ENCODE measurements at regions not wholly inside any gene's neighbourhood (a gene's known extent, or its start where the extent isn't known, plus 50 kb on each side); places are given as distances from the start of the nearest gene placed in this dataset.

DNA sequence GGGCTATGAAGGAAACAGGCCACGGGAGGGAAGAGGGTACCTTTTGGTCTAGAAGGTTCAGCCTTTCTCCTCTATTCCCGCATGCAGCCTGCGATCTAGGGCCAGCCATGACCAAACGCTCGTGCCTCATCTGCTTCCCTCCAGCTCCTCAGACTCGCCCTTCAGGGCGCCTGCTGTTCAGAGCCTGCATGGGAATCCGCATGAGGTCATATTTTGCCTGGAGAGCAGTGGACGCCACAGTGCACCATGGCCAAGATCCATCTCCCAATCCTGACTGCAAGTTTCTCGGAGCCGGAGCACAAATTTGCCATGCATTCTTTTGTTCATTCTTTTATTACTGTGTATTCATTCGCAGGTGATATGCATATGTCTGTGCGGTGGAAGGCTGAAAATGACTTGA lies 608.1 kb downstream of the QKI start:
- peaks cover 0 to 11% of the 10 kb centered on the region in 2 experiments for H3K9me3 ChIP-seq (ENCODE audit: control insufficient read depth in 1 of 2, insufficient read depth in 1 of 2, low read length in 2 of 2)
- no peak for ATAC-seq (ENCODE audit: poor library complexity)
- Mint-ChIP-seq H3K4me1 (ENCODE audit: low read depth) (no peaks in the 10 kb centered on the region), H3K27me3 (peaks cover 6% of the 10 kb centered on the region), H3K27ac (no peak overlapping the region), H3K36me3 (ENCODE audit: low read depth) (no peaks in the 10 kb centered on the region), H3K9me3 (peaks cover 3% of the 10 kb centered on the region), H3K4me3 (no peak overlapping the region)
- no peaks in the 10 kb centered on the region for H3K27me3 ChIP-seq (ENCODE audit: control insufficient read depth in 1 of 2, insufficient read depth in 2 of 2, low read length in 2 of 2)
- DNase-seq = no peak
- POLR2A ChIA-PET = no interaction called here
- intact Hi-C loops (cut with DNase I, micrococcal nuclease) = no loop called here
- no peaks in the 10 kb centered on the region for H3K36me3 ChIP-seq (ENCODE audit: insufficient read depth, low read length)
- no peak overlapping the region for H3K27ac ChIP-seq (ENCODE audit: low read depth in 1 of 2, low read length in 2 of 2)
- H3K4me3 ChIP-seq (ENCODE audit: low read length) = no peak overlapping the region
- no peaks in the 10 kb centered on the region for H3K4me1 ChIP-seq (ENCODE audit: insufficient read depth, low read length)
- CTCF ChIA-PET = no interaction called here
- TF ChIP-seq, protein P1, sequence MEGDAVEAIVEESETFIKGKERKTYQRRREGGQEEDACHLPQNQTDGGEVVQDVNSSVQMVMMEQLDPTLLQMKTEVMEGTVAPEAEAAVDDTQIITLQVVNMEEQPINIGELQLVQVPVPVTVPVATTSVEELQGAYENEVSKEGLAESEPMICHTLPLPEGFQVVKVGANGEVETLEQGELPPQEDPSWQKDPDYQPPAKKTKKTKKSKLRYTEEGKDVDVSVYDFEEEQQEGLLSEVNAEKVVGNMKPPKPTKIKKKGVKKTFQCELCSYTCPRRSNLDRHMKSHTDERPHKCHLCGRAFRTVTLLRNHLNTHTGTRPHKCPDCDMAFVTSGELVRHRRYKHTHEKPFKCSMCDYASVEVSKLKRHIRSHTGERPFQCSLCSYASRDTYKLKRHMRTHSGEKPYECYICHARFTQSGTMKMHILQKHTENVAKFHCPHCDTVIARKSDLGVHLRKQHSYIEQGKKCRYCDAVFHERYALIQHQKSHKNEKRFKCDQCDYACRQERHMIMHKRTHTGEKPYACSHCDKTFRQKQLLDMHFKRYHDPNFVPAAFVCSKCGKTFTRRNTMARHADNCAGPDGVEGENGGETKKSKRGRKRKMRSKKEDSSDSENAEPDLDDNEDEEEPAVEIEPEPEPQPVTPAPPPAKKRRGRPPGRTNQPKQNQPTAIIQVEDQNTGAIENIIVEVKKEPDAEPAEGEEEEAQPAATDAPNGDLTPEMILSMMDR (IDR thresholded peaks at IDR 0.05) = no peak

DNA sequence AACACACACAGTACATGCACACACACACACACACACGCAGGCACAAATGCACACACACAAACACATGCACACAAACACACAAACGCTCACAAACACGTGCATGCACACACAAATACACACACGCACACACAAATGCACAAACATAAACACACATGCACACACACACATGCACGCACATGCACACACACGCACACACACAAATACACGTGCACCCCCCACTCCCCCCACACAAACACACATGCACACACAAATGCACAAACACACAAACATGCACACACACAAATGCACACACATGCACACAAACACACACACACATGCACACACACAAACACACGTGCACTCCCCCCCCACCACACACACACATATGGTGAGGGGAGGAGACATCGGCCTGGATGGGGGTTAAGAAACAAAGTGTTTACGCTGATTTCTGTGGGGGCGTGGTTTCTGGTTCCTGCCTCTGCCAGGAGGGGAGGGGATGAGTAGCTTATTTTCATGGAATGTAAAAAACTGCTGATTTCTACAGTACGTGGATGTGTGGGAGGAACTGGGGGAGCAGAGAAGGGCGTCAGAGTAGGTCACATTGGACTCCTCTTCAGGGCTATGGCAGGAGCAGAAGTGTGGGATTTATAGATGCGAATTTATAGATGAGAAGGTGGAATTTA lies 607.2 kb downstream of the QKI start:
- Histone ChIP-seq H3K27me3 (ENCODE audit: control insufficient read depth in 1 of 2, insufficient read depth in 2 of 2, low read length in 2 of 2) (no peaks in the 10 kb centered on the region), H3K4me3 (ENCODE audit: low read length) (no peak overlapping the region), H3K4me1 (ENCODE audit: insufficient read depth, low read length) (no peaks in the 10 kb centered on the region), H3K36me3 (ENCODE audit: insufficient read depth, low read length) (no peaks in the 10 kb centered on the region), H3K27ac (ENCODE audit: low read depth in 1 of 2, low read length in 2 of 2) (no peak overlapping the region), H3K9me3 (ENCODE audit: control insufficient read depth in 1 of 2, insufficient read depth in 1 of 2, low read length in 2 of 2) (peaks cover 0 to 11% of the 10 kb centered on the region in 2 experiments)
- peaks cover 6% of the 10 kb centered on the region for H3K27me3 Mint-ChIP-seq
- DNase-seq (no peak), ATAC-seq (ENCODE audit: poor library complexity) (no peak)
- peaks cover 3% of the 10 kb centered on the region for H3K9me3 Mint-ChIP-seq
- no peak overlapping the region for H3K4me3 Mint-ChIP-seq
- CTCF ChIA-PET = no interaction called here
- POLR2A ChIA-PET = no interaction called here
- H3K36me3 Mint-ChIP-seq (ENCODE audit: low read depth) = no peaks in the 10 kb centered on the region
- intact Hi-C loops (cut with DNase I, micrococcal nuclease) = no loop called here
- H3K4me1 Mint-ChIP-seq (ENCODE audit: low read depth) = no peaks in the 10 kb centered on the region
- no peak overlapping the region for H3K27ac Mint-ChIP-seq
- TF ChIP-seq, protein P1 (IDR thresholded peaks at IDR 0.05) = no peak

DNA sequence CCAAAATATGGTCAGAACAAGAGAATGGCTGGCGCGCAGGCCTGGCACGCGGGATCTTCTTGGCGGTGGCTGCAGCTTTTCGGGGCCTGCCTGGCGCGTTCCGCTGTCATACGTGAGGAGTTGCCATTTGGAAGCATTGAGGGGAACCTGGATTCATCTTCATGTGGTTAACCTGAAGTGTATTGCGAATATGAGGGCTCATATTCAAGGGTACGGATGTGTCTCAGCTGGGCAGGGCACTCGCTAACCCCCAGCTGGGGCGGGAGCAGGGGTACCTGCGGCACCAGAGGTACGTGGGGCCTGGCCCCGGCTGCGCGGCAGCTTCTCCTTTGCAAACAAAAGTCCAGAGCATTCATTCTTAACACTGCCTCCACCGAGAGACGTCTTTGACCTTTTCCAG lies 605.6 kb downstream of the QKI start:
- TF ChIP-seq, protein P1 (IDR thresholded peaks at IDR 0.05) = no peak
- Mint-ChIP-seq H3K4me1 (ENCODE audit: low read depth) (no peaks in the 10 kb centered on the region), H3K4me3 (no peak overlapping the region), H3K36me3 (ENCODE audit: low read depth) (no peaks in the 10 kb centered on the region), H3K27me3 (no peaks in the 10 kb centered on the region), H3K27ac (no peak overlapping the region), H3K9me3 (peaks cover 3% of the 10 kb centered on the region)
- intact Hi-C loops (cut with DNase I, micrococcal nuclease) = no loop called here
- H3K27me3 ChIP-seq (ENCODE audit: control insufficient read depth in 1 of 2, insufficient read depth in 2 of 2, low read length in 2 of 2) = no peaks in the 10 kb centered on the region
- H3K4me1 ChIP-seq (ENCODE audit: insufficient read depth, low read length) = no peaks in the 10 kb centered on the region
- ATAC-seq (ENCODE audit: poor library complexity) (no peak), DNase-seq (no peak)
- ChIA-PET POLR2A (no interaction called here), CTCF (no interaction called here)
- H3K36me3 ChIP-seq (ENCODE audit: insufficient read depth, low read length) = no peaks in the 10 kb centered on the region
- H3K27ac ChIP-seq (ENCODE audit: low read depth in 1 of 2, low read length in 2 of 2) = no peak overlapping the region
- peaks cover 0 to 11% of the 10 kb centered on the region in 2 experiments for H3K9me3 ChIP-seq (ENCODE audit: control insufficient read depth in 1 of 2, insufficient read depth in 1 of 2, low read length in 2 of 2)
- H3K4me3 ChIP-seq (ENCODE audit: low read length) = no peak overlapping the region

Measured in CD4-positive, alpha-beta T cell (primary cell).